NB4 (cell line): ENCODE measurements at regions not wholly inside any gene's neighbourhood (a gene's known extent, or its start where the extent isn't known, plus 50 kb on each side); places are given as distances from the start of the nearest gene placed in this dataset.

ENCODE experiments used
- CTCF ChIP-seq: IDR thresholded peaks from one replicate; pipeline ENCODE4 v1.5.1; 2012; ENCODE audit warnings: low read depth, low read length
- MYC ChIP-seq: IDR thresholded peaks from 2 replicates; pipeline ENCODE4 v1.6.1; 2011; ENCODE audit warnings: low read depth, low read length
- POLR2A ChIP-seq: IDR thresholded peaks from 2 replicates; pipeline ENCODE4 v1.6.1; 2011; ENCODE audit warnings: mild to moderate bottlenecking; ENCODE audit not compliant: insufficient read length; ENCODE audit errors: extremely low read depth
- TF ChIP-seq, protein P1 (sequence below): IDR thresholded peaks from 2 replicates; pipeline ENCODE4 v1.6.1; 2011; ENCODE audit warnings: low read depth, low read length

- TF ChIP-seq CTCF (no peak), POLR2A (no peak), MYC (no peak)
- TF ChIP-seq, protein P1, sequence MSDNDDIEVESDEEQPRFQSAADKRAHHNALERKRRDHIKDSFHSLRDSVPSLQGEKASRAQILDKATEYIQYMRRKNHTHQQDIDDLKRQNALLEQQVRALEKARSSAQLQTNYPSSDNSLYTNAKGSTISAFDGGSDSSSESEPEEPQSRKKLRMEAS: no peak
Observed at GRCh38 chr4:41326776-41327175, 70.0 kb downstream of the UCHL1 start.
